T-helper 2 cell (primary cell): ENCODE measurements at regions not wholly inside any gene's neighbourhood (a gene's known extent, or its start where the extent isn't known, plus 50 kb on each side); places are given as distances from the start of the nearest gene placed in this dataset.
A peak's percentile ranks its signal among the peaks of the same experiment; 100 is the strongest.
"Not testable (repeated sequence)": the region's sequence is repeated elsewhere in the genome, so short reads cannot be mapped to it uniquely, and the experiment has no call there.

Experiments used
- DNase-seq, 5 experiments: peaks; one replicate each; pipeline versions ENCODE4 v3.0.0 to v3.0.0-alpha.2; 2012 to 2022

DNA sequence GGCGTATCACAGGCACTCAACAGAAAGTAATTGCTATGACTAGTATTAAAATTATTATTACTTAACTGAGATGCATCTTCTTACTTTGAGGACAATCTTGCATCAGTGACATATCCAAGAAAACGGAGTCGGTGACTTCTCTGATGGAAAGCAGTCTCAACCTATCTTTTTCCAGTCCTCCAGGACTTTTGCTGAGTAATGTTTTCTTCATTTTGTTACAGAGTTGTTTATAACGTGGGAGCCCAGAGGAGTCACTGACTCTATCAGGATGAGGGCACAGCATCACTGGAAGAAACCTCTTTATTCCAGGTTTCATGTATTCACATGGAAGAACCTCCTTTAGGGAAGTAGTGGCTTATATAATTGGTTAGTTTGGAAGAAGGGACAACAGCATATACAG is 51.5 kb upstream of the MELK start:
- DNase-seq, result no peak

DNA sequence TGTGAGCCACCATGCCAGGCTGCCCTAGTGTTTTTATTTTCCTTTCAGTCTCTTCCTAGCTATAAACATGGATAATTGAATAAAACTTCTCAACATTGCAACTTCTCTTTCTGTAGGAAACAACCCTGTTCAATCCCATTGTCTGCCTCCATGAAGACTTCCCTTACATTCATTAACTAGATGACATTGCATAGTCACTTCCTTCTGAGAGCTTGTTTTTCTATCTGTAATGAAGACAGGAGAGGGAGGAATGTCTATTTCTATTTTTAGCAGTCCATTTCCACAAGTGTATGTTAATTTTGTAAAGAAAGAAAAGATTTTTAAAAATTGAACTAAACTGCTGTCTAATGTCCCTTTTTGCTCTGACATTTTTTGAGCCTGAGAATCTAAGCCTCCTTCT is 55.6 kb upstream of the MELK start:
- no peak for DNase-seq

DNA sequence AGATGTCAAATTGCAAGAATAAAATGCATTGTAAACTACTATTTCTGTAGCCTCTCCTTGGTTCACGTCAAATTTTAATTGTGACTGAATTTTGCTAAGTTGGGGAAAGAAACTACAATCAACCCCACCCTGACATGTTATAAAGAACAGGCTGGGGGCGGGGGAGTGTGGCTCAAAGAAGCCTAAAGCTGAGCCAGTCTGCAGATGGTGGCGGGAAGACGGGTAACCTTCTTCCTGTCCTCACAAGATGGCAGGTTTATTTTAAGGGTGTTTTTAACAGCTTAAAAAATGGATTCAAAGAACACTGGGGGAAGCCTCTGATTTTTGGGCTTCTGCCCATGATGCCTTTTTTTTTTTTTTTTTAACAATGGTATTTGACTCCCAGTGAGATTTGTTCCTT is 68.5 kb upstream of the MELK start:
- no peak for DNase-seq

DNA sequence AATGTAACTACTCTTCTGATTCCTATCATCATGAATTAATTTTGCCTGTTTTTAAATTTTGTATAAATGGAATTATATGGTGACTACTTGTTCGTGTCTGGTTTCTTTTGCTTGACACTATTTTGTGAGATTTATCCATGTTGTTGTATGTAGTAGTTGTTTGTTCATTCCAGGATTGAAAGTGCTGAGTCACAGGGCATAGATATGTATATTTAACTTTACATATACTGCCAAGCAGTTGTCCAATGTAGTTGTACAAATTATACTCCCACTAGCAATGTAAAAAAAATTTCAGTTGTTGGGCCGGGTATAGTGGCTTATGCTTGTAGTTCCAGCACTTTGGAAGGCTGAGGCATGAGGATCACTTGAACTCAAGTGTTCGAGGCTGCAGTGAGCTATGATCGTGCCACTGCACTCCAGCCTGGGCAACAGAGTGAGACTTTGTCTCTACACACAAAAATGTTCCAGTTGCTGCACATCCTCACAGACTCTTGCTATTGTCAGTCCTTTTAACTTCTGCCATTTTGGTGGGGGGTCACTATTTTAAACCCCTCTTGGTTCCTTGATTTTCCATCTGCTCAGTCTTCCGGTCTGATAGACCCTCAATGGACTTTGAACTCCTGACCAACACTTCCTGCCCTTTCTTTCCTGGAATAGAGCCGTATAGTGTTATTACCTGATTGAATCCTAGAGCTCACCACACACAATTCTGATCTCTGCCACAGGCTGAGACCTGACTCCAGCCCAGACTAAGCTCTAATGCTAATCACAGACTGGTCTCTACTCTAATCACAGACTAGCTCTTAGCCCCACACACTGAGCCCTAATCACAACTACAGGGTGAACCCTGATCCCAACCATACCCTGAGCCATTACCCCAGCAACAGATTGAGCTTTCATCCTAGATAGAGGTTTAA is 69.3 kb upstream of the MELK start:
- DNase-seq, result no peak

DNA sequence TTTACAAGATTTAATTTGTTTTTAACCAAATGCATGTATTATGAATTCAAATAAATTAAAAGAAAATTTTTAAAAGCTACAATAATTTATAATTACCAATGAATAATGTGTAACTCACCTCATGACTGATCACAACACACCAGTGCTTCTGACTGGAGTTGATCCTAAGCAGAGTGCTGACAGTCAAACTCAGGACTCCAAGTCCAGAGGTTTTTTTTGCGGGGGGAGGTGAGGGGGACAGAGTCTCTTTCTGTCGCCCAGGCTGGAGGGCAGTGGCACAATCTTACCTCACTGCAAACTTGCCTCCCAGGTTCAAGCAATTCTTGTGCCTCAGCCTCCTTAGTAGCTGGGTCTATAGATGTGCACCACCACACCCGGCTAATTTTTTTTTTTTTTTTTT is 71.0 kb upstream of the MELK start:
- DNase-seq, result no peak

DNA sequence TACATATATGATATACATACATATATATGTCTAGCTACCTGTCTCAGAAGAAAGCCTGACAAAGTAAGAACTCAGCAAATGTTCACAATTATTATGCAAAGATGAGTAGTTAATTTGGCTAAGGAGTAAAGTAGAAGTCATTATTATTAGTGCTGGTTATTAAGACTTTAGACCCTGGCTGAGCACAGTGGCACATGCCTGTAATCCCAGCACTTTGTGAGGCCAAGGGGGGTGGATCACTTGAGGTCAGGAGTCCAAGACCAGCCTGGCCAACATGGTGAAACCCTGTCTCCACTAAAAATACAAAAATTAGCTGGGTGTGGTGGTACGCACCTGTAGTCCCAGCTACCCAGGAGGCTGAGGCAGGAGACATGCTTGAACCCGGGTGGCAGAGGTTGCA is 71.8 kb upstream of the MELK start:
- not testable (repeated sequence) for DNase-seq

DNA sequence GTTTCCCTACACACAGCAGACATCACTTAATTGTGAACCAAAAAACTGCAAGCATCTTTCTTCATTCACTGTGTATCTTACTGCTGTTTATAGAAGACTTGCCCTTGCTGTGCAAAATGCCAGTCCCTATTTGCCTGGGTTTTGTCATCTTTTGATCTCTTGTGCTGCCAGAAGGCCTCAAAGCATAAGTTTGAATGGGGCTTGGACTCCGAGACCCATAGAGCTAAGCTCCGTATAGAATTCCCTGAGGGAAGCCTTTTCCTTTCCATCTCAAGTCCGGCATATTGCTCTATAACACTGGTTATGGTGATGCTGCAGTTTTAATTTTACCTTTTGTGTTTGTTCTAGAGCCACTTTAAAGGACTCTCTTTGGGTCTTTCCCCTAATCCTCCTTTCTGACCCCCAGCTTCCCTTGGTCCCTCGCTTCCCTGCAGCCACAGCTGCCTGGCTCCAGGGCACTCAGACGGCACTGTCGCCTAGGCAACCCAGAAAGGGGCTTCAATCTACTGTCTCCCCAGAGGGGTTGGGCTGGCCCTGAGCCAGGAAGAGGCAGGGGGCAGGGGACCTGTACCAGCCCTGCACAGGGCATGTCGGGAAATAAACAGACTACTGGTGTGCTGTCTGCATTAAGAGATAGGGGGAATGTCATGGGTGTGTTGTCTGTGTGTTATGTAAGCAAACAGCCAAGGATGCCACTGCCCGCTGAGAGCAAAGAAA is 73.4 kb upstream of the MELK start:
- no peak for DNase-seq

DNA sequence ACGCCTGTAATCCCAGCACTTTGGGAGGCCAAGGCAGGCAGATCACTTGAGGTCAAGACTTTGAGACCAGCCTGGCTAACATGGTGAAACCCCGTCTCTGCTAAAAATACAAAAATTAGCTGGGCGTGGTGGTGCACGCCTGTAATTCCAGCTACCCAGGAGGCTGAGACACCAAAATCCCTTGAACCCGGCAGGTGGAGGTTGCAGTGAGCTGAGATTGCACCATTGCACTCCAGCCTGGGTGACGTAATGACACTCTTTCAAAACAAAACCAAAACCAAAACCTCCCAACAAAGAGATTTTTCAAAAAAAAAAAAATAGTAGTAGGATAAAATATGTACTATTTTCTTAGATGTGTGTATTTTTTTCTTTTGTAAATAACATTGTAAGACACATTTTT is 79.1 kb upstream of the MELK start:
- peak in 3 of 5 experiments; percentile 8 to 65 (median 44) for DNase-seq

DNA sequence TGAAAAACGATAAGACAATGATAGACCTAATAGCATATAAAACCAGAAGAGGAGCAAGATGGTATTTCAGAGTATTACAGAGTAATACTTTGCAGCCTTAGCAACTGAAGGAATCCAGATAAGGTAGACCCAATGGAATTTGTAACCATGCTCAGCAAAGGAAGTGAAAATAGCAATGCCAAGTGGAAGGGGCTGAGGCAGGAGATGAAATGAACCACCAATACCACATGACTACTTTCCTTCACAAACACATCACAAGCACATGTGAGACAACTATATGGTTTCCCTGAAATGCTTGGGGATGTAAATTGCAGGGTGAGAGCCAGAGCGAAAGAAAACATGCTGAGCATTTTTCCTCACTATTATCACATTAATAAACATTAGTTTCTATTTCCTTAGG is 79.8 kb upstream of the MELK start:
- peak in 2 of 5 experiments; percentile 36 to 55 for DNase-seq

DNA sequence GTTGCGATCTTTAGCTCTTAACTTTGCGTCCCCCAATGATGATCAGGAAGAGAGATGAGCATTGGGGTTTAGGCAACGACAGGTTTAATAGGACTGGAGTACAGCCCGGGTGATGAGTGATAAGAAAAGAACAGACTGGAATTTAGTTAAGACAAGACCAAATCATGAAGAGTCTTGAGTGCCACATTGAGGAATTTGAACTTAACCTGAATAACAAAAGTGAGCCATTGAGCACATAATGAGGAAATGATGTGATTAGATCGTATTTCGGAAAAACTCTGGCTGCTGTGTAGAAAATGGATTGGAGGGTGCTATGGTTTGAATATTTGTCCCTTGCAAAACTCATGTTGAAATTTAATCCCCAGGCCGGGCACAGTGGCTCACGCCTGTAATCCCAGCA is 83.2 kb upstream of the MELK start:
- no peak for DNase-seq

DNA sequence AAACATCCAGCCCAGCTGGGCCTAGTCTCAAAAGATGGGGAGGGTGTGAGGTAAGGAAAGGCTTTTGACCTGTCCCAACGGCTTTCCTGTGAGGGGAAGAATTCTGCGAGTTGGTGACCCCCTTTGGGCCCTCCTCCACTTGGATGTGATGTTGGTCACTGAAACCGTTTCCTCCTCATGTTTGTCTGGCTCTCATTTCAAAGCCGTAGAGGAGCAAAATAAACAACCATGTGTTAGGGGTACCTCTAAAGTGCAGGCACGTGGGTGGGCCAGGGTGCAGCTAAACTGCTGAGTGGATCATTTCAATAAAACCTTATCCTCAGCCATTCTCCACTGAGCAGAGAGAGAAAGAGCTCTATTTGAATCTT is 84.3 kb upstream of the MELK start:
- peak in 1 of 5 experiments; percentile 29 for DNase-seq

DNA sequence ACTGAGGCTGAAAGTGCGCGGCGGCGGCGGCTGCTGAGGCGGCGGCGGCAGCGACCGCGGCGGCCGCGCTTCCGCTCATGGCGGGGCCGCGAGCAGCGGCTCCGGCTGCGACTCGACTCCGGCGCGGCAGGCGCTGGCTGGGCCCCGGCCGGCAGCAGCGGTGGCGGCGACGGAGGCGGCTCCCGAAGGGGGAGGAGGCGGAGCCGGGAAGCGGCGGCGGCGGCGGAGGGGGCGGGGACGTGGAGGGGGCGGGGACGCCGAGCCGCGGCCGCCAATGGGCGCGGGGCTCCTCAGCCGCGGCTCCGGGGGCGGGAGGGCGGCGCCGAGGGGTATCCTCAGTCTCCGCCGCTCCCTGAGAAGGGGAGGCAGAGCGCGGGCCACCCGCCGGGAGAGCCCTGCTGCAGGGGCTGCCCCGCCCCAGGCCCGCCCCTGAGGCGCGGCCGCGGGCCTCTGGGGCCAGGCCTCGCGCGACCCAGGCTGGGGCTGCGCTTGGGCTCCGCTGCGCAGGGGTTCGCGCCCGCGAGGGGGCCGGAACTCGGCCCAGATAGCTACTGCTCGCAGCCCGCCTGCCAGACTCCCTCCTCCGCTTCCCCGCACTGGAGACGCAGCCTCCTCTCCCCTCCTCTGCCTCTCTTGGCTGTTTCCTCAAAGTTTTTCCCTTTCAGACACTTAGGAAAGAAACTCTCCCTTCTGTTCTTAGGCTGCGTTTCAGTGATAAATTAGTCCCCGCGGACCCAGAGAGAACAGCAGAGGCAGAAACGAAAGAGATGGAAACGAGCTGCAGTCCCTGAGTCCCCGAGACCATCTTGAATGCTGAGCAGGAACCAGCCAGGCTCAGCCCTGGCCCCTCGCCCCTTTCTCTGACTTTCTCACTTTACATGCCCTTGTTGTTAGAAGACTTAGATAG is 85.0 kb upstream of the MELK start:
- DNase-seq, result peak; percentile 82 to 97 (median 87)

DNA sequence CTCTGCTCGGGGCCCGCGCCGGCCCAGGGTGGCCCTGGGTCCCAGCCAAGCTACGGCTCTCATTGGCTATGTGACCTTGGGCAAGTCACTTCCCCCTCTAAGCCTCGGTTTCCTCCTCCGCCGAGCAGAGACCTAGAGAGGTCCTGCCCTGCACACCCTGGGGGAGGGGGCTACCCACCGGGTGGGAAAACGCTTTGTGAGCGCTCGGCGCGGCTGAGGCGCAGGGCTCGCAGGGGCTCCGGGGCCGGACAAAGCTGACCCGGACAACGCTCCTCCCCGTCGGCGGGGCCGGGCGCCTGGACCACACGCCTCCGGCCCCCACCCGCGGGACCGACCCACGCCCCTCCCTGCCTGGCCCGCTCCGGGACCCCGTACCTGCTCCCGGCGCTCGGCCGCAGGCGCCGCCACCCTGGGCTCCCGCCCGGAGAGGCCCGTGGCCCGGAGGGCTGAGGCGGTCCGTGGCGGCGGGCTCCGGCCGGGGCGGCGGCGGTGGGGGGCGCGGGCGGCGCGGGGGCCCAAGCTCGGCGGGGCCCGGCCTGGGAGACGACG is 85.7 kb upstream of the MELK start:
- peak; percentile 20 to 81 (median 33) for DNase-seq

DNA sequence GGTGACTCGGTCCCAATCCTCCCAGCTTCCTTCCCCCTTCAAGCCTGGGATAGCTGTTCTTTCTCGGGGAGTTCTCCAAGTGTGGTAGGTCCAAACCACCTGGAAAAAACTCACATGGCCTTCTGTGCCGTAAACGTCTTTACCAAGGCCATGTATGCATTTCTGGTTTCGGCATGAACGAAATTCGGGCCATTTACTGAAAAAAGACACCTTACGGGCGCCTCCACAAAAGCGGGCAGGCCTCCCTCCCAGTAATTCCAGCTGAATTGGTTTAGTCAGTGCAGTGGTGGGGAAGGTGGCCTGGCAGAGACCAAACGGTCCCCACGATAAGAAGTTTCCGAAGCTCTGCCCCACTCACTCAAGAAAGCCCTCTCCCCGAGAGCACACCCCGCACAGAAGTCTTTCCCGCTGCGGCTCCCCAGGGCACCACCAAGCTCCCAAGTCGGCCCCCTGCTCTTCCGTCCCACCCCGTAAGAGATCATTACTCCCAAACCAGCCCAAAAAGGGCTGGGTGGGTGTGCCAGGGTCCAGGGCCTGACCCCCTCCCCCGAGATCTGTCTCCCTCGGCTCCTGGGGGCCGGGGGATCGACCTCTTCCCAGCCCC is 86.3 kb upstream of the MELK start:
- peak in 3 of 5 experiments; percentile 5 to 24 (median 18) for DNase-seq

DNA sequence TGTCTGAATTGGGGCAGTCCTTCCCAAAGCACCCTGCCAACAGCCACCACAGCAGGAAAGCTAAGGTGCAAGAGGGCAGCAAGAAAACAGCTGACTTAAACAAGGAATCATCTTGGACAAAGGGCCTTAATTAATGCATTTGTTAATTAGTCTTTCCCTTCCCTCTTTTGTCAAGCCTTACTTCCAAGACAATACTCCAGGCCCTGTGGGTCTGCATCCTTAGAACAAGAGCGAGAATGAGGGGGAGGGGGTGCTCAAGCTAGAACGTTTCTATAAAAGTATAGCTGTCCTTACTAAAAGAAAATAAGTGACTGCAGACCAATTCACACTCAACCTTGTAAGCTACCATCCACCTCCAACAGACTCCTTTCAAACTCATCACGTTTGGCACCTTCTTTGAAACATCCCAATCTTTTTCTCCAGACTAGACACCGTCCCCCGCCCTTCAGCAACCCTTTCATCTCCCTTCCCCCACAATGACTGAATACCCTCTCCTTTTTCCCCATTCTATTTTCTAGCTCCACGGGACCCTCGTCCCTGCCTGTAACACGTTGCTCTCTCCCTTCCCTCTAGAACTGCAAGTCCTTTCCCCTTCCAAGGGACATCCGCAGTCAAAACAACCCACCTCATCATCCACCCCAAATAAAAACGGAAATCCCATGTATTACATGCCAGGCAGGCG is 85.7 kb upstream of the RNF38 start:
- DNase-seq, result no peak

DNA sequence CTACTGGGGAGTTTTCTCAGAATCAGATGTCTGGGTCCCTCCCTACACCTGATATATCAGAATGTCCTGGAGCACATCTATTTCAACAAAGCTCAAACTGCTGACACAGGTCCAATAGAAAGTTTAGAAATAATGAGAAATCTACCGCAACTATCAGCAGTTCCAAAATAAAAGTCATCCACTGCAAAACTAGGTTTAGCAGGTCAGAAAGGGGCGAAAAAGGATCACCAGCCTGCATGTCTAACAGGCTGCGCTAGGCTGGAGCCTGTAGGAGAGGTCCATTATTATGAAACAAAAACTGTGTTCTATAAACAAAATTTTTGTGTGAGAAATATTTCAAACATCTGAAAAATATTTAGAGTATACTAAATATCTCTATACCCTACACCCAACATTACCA is 84.1 kb upstream of the RNF38 start:
- DNase-seq, result no peak

DNA sequence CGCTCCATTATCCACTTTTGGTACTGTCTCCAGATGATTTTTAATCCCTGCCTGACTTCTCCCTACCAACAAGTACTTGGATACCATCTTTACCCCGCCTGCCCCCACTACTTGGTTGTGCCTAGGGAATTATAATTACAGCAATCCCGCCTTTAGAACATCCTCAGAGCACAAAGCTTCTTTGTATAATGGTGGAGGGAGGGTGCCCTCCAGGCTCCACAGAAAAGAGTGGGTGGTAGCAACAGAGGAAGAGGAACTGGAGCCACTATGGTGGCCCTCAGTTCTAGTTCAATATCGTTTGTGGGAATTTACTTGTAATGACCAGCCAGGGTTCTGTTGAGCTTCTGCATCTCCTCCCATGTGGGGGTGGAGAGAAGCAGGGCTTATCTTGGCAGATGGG is 79.0 kb upstream of the RNF38 start:
- no peak for DNase-seq

DNA sequence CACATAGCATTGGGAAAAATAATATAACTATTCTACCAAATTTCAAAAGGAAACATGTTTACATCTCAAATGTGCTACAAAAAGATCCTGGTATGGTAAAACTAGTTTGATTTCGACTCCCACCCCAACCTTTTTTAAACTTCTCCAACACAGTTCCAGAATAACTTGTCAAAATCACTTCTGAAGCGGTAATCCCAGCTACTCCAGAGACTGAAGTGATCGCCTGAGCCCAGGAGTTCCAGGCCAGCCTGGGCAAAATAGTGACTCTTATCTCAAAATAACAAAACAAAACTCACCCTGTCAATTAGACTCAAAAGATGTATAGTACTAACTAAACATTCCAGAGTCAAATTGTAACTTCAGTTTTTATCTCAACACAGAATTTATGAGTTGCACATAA is 71.3 kb upstream of the RNF38 start:
- DNase-seq, result no peak

DNA sequence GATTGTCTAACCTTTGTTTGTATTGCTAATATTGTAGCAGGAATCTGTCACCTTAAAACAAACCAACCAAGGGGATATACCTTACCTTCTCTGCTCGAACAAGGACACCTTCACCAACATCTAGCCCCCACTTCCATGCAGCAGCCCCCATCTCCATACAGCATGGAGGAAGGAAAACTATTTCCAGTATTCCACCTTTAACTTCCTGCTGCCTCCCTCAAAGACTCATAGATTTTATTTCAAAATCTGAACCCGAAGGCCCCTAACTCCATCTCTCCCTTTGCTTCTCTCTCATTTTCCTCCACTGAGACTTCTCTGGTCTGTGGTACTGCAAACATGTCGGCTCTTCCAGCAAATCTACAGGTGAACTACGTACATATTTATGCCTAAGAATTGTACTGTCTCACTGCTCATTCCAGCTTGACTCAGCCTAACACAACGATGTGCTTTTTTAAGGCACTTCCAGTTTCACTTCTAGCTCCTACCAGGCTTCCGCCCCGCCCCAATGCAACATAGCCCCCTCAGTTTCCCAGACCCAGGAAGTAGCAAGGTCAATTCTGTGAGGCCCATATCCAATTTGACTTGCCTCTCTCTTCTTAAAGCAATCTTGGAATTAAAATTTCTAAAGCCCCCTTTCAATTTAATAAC is 70.7 kb upstream of the RNF38 start:
- peak; percentile 24 to 88 (median 44) for DNase-seq

DNA sequence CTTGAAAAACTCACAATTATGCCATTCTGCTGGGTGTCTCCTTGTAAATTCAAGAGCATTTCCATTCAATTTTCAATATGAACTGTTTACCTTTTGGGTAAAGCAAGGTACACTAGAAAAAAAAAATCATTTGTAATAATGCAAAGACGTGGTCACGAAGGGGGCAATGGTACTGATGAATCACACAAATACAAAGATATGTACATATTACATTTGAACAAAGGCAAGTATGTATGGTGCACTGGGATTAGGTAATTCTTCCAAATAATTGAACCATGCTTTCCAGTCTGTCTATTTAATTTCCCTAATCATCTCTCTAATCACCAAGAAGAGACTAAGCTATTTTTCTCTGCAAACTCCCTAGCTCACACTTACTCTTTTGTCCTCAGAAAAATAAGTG is 63.4 kb upstream of the RNF38 start:
- no peak for DNase-seq

DNA sequence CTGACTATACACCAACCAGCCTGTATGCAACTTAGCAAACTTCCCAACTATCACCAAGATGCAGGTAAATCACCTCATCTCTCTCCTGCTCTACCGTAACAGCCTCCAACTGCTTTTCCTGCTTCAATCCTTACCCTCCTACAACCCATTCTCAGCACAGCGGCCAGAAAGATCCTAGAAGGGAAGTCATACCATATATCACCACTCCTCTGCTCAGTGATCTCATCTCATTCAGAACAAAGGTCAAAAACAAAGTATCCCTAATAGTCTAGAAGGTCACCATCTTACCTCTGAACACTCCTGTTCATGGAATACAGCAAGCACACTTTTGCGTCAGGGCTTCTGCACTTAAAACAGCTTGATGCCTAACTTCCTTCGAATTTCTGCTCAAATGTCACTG is 62.2 kb upstream of the RNF38 start:
- no peak for DNase-seq
